ENCODE measurements at regions not wholly inside any gene's neighbourhood (a gene's known extent, or its start where the extent isn't known, plus 50 kb on each side); places are given as distances from the start of the nearest gene placed in this dataset.

GRCh38 chr12:74917743-74918142 is 291.9 kb downstream of the KCNC2 start:
- intact Hi-C loops (cut with DNase I), result no loop called here
- no peak for TF ChIP-seq CTCF (IDR thresholded peaks at IDR 0.05)
- Histone ChIP-seq H3K9me3 (peaks cover 0 to 7% of the 10 kb centered on the region in 2 donors), H3K27me3 (no peaks in the 10 kb centered on the region), H3K27ac (no peak overlapping the region), H3K36me3 (no peaks in the 10 kb centered on the region), H3K4me1 (no peaks in the 10 kb centered on the region), H3K4me3 (no peak overlapping the region)
- ATAC-seq, result no peak
- DNase-seq, result no peak

DNA sequence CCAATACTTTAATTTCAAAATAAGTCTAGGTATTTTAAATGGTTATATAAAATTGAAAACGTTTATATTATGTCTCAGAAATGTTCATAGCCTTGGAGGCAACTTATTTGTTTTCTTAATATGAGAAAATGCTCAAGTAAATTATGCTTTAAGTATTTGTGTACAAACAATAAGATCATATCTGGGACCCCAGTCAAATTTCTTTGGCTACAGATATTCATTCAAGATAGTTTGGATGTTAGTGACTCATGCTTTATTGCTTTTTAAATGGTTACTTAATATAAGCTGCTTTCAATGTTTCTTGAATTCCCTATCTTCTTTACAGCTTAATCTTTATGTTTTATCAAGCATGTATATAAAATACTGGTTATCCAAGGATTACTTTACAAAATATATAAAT is 291.3 kb downstream of the KCNC2 start:
- no peak for ATAC-seq
- Histone ChIP-seq H3K4me1 (no peaks in the 10 kb centered on the region), H3K4me3 (no peak overlapping the region), H3K27ac (no peak overlapping the region), H3K36me3 (no peaks in the 10 kb centered on the region), H3K27me3 (no peaks in the 10 kb centered on the region), H3K9me3 (peaks cover 0 to 12% of the 10 kb centered on the region in 2 donors)
- TF ChIP-seq CTCF (IDR thresholded peaks at IDR 0.05), result no peak
- no peak for DNase-seq
- intact Hi-C loops (cut with DNase I), result no loop called here

DNA sequence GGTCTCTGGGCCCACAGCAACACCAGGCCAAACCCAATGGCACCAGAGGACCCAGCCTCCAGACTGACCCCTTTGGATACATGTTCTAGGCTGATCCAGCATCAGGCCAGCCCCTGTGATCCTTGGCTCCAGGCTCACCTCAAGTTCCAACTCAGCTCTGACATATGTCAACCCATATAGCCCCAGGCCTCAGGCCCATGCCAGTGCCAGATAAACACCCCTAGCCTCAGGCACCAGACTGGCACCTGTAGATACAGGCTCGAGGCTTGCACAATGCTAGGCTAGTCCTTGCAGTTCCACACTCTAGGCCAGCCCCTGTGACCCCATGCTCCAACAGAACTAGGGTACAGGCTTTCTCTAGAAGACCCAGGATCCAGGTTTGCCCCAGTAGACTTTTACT is 287.5 kb downstream of the KCNC2 start:
- no peak overlapping the region for H3K27ac ChIP-seq
- ATAC-seq (no peak), DNase-seq (peak in 1 of 4 donors; percentile 17)
- no peak for TF ChIP-seq CTCF (IDR thresholded peaks at IDR 0.05)
- no peaks in the 10 kb centered on the region for H3K4me1 ChIP-seq
- no peaks in the 10 kb centered on the region for H3K27me3 ChIP-seq
- no peak overlapping the region for H3K4me3 ChIP-seq
- H3K9me3 ChIP-seq, result peaks cover 0 to 32% of the 10 kb centered on the region in 2 donors
- H3K36me3 ChIP-seq, result no peaks in the 10 kb centered on the region
- intact Hi-C loops (cut with DNase I), result no loop called here

GRCh38 chr12:74922642-74923041 is 287.0 kb downstream of the KCNC2 start:
- DNase-seq (peak in 1 of 4 donors; percentile 8), ATAC-seq (no peak)
- H3K27me3 ChIP-seq, result no peaks in the 10 kb centered on the region
- H3K9me3 ChIP-seq, result peaks cover 0 to 32% of the 10 kb centered on the region in 2 donors
- H3K27ac ChIP-seq, result no peak overlapping the region
- intact Hi-C loops (cut with DNase I), result no loop called here
- H3K36me3 ChIP-seq, result no peaks in the 10 kb centered on the region
- H3K4me1 ChIP-seq, result no peaks in the 10 kb centered on the region
- no peak for TF ChIP-seq CTCF (IDR thresholded peaks at IDR 0.05)
- H3K4me3 ChIP-seq, result no peak overlapping the region

DNA sequence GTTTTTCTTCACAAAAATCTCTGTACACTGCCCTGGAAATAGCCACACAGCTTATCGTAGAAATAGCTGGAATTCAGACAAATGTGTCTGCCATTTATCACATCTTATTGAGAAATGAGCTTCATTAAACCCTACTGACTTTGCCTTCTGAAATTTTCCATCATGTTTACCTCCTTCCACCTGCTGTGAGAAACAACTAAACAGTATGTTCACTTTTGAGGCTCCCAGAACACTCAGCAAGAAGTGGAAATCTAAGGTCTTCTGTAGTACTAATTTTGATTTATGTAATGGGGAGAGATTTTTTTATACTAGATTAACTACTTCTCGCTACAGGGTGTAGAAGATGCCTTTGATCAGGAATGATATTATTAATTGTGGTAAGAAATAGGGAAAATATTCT is 268.0 kb downstream of the KCNC2 start:
- no peak for TF ChIP-seq CTCF (IDR thresholded peaks at IDR 0.05)
- ATAC-seq, result no peak

More for the DNA sequence above, 268.0 kb downstream of the KCNC2 start:
- intact Hi-C loops (cut with DNase I), result no loop called here
- Histone ChIP-seq H3K27me3 (no peaks in the 10 kb centered on the region), H3K27ac (no peak overlapping the region), H3K9me3 (no peaks in the 10 kb centered on the region), H3K4me3 (no peak overlapping the region), H3K4me1 (no peaks in the 10 kb centered on the region), H3K36me3 (no peaks in the 10 kb centered on the region)
- DNase-seq, result no peak

All from left lung (tissue), 4 donors.